ENCODE measurements at regions not wholly inside any gene's neighbourhood (a gene's known extent, or its start where the extent isn't known, plus 50 kb on each side); places are given as distances from the start of the nearest gene placed in this dataset.
A peak's percentile ranks its signal among the peaks of the same experiment; 100 is the strongest.

DNA sequence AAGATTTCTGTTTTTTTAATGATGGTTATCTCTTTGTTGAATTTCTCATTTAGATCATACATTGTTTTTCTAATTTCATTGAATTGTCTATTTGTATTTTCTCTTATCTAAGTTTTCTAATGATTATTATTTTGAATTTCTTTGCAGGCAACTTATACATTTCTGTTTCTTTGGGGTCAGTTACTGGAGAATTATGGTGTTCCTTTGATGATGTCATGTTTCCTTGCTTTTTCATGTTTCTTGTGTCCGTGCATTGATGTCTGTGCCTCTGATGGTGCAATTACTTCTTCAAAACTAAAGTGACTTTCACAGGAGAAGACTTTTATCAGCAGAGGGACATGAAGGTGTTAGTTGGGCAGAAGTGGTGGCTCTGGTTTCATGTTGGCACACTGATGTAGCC, 270.7 kb upstream of the MOCS1 start:
- BruUV-seq (replicated peaks): no TSS peak

DNA sequence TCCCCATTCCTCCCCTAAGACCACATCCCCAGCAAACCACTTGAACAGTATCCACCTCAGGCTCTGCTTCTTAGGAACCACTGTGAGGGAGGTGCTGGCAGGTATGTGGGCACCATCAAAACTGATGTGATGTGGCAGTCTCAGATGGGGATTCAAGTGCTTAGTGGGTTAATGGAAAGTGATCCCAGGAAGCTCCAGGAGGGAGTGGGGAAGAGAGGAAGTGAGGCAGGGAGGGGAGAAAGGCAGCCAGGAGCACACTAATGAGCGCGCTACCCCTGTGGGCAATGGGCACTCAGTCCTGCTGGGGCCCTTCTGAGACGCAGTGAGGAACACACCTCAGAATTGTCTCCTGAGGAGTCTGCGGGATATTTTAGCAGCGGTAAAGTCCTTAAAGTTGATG, 263.1 kb upstream of the MOCS1 start:
- no peak for TF ChIP-seq SATB2 (CRISPR knock-in tag; IDR thresholded peaks at IDR 0.05)
- no peak for TF ChIP-seq FOXK2 (IDR thresholded peaks at IDR 0.05)
- TF ChIP-seq RBAK (CRISPR knock-in tag; IDR thresholded peaks at IDR 0.05): no peak
- TF ChIP-seq, protein P1, sequence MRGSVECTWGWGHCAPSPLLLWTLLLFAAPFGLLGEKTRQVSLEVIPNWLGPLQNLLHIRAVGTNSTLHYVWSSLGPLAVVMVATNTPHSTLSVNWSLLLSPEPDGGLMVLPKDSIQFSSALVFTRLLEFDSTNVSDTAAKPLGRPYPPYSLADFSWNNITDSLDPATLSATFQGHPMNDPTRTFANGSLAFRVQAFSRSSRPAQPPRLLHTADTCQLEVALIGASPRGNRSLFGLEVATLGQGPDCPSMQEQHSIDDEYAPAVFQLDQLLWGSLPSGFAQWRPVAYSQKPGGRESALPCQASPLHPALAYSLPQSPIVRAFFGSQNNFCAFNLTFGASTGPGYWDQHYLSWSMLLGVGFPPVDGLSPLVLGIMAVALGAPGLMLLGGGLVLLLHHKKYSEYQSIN (CRISPR knock-in tag; IDR thresholded peaks at IDR 0.05; ENCODE audit: borderline replicate concordance): no peak
- no peak for TF ChIP-seq ZNF790 (CRISPR knock-in tag; IDR thresholded peaks at IDR 0.05; ENCODE audit: borderline replicate concordance)
- TF ChIP-seq DR1 (CRISPR knock-in tag; IDR thresholded peaks at IDR 0.05): no peak
- TF ChIP-seq CREM (IDR thresholded peaks at IDR 0.05): no peak
- TF ChIP-seq CREM (CRISPR knock-in tag; IDR thresholded peaks at IDR 0.05): no peak
- Histone ChIP-seq H3K9ac (ENCODE audit: insufficient read depth, low read depth, low read length) (no peak overlapping the region), H3K4me3 (replicated peaks in 1 of 3; ENCODE audit: insufficient read depth in 1 of 3, low read depth in 2 of 3, low read length in 3 of 3) (no peak overlapping the region), H3K27me3 (ENCODE audit: control insufficient read depth in 1 of 2, insufficient read depth in 2 of 2, low read length in 2 of 2) (no peaks in the 10 kb centered on the region), H3K4me1 (ENCODE audit: insufficient read depth, low read length) (no peaks in the 10 kb centered on the region), H3K27ac (ENCODE audit: extremely low read length, insufficient read depth, low read length) (no peak overlapping the region), H2AFZ (ENCODE audit: low read length) (no peak overlapping the region), H3K79me2 (ENCODE audit: insufficient read depth, low read length) (no peaks in the 10 kb centered on the region), H3K4me2 (ENCODE audit: low read depth, low read length) (no peak overlapping the region), H3K36me3 (replicated peaks in 1 of 2; ENCODE audit: control insufficient read depth in 1 of 2, insufficient read depth in 2 of 2, low read length in 2 of 2) (no peaks in the 10 kb centered on the region), H4K20me1 (ENCODE audit: insufficient read depth, low read length) (no peaks in the 10 kb centered on the region), H3K9me3 (ENCODE audit: low read length) (no peaks in the 10 kb centered on the region)
- ATAC-seq (no peak), DNase-seq (ENCODE audit: low spot score) (no peak), FAIRE-seq (no peak)
- intact Hi-C loops (cut with micrococcal nuclease; ENCODE audit: unreplicated experiment) (no loop called here), in situ Hi-C loops (cut with HindIII; ENCODE audit: extremely low pct_ligation_motif_present, low pct_unique_long_range_greater_than_20kb) (no loop called here)
- ChIA-PET CTCF (ENCODE audit: low intra/inter-chr PET ratio, low total read pairs) (no interaction called here), POLR2A (no interaction called here)
- WGBS (ENCODE audit: low lambda C conversion rate): 61% methylated on average over 5 of the region's 5 CpGs
- no TSS peak for BruUV-seq (replicated peaks)

More for the DNA sequence above, 270.7 kb upstream of the MOCS1 start:
- H3K79me2 ChIP-seq (ENCODE audit: insufficient read depth, low read length): no peaks in the 10 kb centered on the region
- H3K4me3 ChIP-seq (replicated peaks in 1 of 3; ENCODE audit: insufficient read depth in 1 of 3, low read depth in 2 of 3, low read length in 3 of 3): no peak overlapping the region
- no peak overlapping the region for H3K27ac ChIP-seq (ENCODE audit: extremely low read length, insufficient read depth, low read length)
- H2AFZ ChIP-seq (ENCODE audit: low read length): no peak overlapping the region
- no peak overlapping the region for H3K9ac ChIP-seq (ENCODE audit: insufficient read depth, low read depth, low read length)
- H3K4me1 ChIP-seq (ENCODE audit: insufficient read depth, low read length): no peaks in the 10 kb centered on the region
- DNase-seq (ENCODE audit: low spot score): no peak
- in situ Hi-C loops (cut with HindIII; ENCODE audit: extremely low pct_ligation_motif_present, low pct_unique_long_range_greater_than_20kb) (no loop called here), intact Hi-C loops (cut with micrococcal nuclease; ENCODE audit: unreplicated experiment) (no loop called here)
- no peak overlapping the region for H3K4me2 ChIP-seq (ENCODE audit: low read depth, low read length)
- H3K27me3 ChIP-seq (ENCODE audit: control insufficient read depth in 1 of 2, insufficient read depth in 2 of 2, low read length in 2 of 2): no peaks in the 10 kb centered on the region
- POLR2A ChIA-PET: no interaction called here
- FAIRE-seq: no peak
- no peaks in the 10 kb centered on the region for H3K36me3 ChIP-seq (replicated peaks in 1 of 2; ENCODE audit: control insufficient read depth in 1 of 2, insufficient read depth in 2 of 2, low read length in 2 of 2)
- peak; percentile 93 for TF ChIP-seq ATF7 (IDR thresholded peaks at IDR 0.05)
- no peak for TF ChIP-seq ATF7 (CRISPR knock-in tag; IDR thresholded peaks at IDR 0.05)
- TF ChIP-seq SKI (IDR thresholded peaks at IDR 0.05; ENCODE audit: partially characterized antibody): no peak
- no peak for ATAC-seq
- H3K9me3 ChIP-seq (ENCODE audit: low read length): peaks cover 54% of the 10 kb centered on the region
- no peaks in the 10 kb centered on the region for H4K20me1 ChIP-seq (ENCODE audit: insufficient read depth, low read length)
- CTCF ChIA-PET (ENCODE audit: low intra/inter-chr PET ratio, low total read pairs): no interaction called here
- WGBS (ENCODE audit: low lambda C conversion rate): 0% methylated on average over 1 of the region's 1 CpG
